Occipital lobe (tissue), 1 donor: ENCODE measurements at regions not wholly inside any gene's neighbourhood (a gene's known extent, or its start where the extent isn't known, plus 50 kb on each side); places are given as distances from the start of the nearest gene placed in this dataset.
"Not testable (repeated sequence)": the region's sequence is repeated elsewhere in the genome, so short reads cannot be mapped to it uniquely, and the experiment has no call there.

Experiments used
- DNase-seq: peaks from one replicate; lab custom pipeline; 2025; lab: John Stamatoyannopoulos, UW

GRCh38 chr4:145298885-145299284 is 118.5 kb upstream of the OTUD4 start:
- DNase-seq: no peak

DNA sequence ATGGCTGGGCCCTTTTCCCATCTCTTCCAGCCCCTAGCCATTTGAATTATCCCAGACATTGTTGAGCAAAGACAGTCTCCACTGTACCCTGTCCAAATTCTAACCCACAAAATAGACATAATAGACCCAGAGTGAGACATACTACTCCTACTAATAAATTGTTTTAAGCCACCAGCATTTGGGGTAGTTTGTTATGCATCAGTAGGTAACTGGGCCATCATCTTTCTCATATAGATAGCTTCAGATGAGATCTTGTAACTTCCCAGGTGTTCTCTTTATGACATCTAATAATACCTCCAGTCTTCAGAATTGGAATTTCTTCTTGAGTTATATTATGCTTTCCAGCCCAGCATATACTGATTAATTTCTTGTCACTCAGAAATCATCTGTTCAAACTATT is 117.2 kb upstream of the OTUD4 start:
- DNase-seq: no peak

- no peak for DNase-seq
Measured at GRCh38 chr4:145295547-145295946, 115.2 kb upstream of the OTUD4 start.

DNA sequence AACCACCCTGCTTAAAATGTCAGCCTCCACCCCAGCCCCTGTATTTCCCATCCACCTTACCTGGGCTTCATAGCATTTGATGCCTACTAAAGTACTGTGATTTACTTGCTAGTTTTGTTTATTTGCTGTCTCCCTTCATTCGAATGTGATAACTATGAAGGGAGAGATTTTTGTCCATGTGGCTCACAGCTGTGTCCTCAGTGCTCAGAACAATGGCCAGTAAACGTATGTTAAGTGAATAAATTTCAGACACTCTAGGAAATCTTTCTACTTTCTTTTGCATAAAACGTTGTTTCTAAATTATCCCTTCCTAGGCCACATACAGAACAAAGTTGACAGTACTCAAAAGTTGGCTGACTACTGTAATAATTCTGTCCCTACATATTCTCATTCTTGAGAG is 114.7 kb upstream of the OTUD4 start:
- no peak for DNase-seq

- no peak for DNase-seq
Measured at GRCh38 chr4:145293658-145294057, 113.3 kb upstream of the OTUD4 start.

DNA sequence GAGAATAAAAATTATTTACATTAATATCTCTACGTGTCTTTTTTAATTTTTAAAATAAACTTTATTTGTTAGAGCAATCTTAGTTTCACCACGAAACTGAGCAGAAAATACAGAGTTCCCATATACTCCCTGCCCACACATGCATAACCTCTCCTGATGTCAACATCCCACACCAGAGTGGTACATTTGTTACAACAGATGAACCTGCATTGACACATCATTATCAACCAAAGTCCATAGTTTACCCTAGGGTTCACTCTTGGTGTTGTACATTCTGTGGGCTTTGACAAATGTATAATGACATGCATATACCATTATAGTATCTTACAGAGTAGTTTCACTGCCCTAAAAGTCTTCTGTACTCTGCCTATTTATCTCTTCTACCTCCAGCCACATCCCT is 110.6 kb upstream of the OTUD4 start:
- no peak for DNase-seq

DNA sequence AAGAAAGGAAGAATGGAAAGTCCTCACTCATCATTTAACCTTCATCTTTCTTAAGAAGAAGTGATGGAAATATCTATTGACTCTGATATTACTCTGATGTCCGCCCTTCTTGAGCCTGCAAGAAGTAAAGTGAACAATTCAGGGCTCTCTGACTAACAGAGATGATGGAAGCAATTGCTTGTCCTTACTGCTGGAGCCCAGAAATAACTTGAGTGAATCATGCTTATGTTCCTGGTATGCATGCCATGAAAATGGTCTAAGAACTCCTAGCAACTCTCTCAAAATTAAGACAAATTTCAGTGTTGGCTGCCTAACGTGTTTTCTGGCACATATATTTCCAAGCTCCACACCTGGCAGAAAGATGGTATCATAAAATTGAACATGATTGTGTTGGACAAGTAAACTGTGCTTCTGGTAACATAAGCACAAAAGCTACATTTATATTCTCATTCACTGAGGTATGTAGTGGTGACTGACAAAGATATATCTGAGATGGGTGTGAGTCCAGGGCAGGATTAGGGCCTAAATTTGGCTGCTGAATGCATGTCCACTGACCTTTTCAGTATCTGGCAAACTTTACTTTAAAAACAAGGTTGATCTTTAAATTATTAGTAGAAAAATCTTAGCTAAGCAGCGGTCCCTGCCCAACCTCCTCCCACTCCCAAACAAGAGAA is 109.2 kb upstream of the OTUD4 start:
- DNase-seq: no peak

DNA sequence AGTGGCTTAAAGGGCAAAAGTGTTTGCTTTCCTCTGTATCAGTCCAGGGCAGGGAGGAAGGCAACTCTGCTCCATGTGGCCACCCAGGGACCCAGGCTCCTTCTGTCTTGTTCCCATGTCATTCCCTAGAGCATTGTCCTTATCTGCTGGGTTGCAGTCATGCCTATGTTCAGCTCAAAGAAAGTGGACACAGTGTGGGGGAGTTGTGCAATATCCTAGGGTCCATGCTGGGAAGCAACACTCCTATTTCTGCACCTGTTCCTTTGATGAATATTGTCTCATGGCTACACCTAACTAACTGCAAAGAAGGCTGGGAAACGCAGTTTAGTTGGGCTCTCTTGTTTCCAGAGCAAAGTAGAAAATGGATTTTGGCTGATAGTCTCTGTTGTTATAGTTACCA is 107.0 kb upstream of the OTUD4 start:
- no peak for DNase-seq

- DNase-seq: no peak
Measured at GRCh38 chr4:145285928-145286327, 105.5 kb upstream of the OTUD4 start.

- no peak for DNase-seq
Measured at GRCh38 chr4:145283909-145284308, 103.5 kb upstream of the OTUD4 start.

DNA sequence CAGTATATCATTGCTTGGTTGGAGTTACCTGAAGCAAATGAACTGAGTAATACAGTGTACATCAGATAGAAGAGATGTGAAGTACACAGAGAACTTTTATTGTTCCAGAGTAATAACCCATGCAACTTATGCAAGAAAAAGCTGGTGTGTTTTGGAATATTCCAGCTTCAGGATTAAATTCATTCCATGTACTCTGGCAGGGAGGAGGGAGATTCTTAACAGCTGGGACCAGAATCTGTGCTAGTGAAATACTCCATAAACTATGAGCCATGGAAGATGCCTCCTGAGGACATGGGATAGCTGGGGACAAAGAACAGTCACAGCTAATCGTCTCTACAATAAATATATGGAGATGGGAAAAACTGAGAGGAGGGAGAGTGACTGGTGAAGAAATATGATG is 101.6 kb upstream of the OTUD4 start:
- DNase-seq: no peak

- DNase-seq: no peak
Measured at GRCh38 chr4:145281224-145281623, 100.8 kb upstream of the OTUD4 start.

- no peak for DNase-seq
Measured at GRCh38 chr4:145280541-145280940, 100.2 kb upstream of the OTUD4 start.

DNA sequence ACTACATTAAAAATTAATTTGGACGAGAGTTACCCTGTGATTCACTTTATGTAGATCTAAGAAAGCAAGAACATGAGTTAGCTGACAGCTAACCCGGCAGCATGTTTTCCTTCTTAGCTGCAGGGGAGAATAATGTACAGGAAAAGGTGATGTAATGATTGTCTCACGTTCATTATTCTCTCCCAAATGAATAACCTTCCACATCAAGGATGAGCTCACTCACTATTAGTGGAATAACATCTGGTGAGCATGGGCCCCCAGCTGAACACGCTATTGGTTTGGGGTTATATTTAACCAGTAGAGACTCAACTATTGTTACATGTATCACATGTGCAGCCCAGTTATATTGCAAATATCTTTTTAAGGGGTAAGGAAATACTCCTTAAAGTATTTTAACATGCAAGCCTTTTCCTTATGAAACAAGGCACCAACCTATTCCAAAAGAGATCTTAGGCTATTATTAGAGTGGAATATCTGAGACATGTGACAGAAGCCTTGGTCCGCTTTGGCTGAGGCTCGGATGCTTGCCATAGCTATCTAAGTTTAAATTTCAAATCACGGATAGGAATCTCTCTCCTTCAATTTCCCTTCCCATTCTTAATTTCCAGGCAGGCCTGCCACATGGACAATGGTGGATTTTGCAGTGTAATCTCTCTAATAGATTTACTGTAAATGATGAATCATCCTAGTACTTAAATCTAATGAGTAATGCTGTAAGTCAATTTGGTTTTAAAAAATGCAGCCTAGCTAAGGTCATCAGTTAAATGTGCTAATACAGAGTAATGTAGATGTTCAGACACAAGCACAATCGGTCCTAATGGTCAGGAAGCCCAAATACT is 99.0 kb upstream of the OTUD4 start:
- no peak for DNase-seq

DNA sequence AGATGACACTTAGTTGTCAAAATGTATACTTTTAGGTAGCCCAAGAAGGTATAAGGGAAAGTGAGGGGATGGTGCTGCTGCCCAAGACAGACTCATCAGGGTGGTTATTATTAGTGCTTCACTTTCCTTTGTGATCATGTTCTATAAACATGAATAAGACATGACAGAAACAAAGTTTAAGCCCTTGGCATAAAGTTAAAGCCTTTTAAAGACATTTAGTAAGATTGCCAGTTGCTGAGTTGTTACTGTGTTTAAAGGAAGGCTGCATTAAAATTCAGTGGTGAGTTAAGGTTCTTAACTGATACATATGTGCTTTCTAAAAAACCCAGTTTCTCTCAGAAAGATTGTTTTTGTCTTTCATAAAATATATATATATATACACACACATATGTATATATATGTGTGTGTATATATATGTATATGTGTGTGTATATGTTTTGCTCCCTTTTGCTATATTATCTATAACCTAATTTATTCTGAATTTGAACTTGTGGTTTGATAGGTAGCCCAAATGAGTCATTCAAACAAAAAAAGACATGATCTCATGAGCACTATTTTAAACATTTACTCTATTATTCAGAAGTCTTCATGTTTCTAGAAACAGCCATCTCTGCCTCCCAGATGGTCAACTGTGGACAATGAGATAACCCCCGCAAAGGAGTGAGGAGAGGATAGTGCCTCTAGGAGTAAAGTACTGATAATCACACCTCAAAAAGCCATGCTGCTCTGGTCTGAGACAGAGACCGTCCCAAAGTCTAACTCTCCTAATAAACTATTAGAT is 98.1 kb upstream of the OTUD4 start:
- no peak for DNase-seq

- DNase-seq: no peak
Measured at GRCh38 chr4:145277011-145277410, 96.6 kb upstream of the OTUD4 start.

DNA sequence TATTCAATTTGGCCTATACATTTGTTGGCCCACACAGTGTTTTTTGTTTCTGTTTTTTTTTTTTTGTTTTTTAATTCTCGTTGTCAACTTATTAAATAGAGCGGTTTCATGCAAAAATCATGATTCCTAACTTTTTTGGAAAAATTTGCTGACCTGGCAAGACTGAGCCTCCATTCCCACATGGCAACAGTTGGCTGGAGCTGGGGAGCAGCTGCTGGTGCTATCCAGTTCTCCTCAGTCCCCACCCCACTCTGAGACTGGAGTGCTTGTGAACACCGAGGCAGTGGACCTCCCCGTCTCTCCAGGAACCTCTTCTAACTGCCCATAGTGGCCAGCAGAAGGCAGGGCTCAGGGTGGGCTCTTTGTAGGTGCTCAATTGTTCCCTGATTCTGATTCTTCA is 95.7 kb upstream of the OTUD4 start:
- DNase-seq: no peak

- no peak for DNase-seq
Measured at GRCh38 chr4:145271194-145271593, 90.8 kb upstream of the OTUD4 start.

DNA sequence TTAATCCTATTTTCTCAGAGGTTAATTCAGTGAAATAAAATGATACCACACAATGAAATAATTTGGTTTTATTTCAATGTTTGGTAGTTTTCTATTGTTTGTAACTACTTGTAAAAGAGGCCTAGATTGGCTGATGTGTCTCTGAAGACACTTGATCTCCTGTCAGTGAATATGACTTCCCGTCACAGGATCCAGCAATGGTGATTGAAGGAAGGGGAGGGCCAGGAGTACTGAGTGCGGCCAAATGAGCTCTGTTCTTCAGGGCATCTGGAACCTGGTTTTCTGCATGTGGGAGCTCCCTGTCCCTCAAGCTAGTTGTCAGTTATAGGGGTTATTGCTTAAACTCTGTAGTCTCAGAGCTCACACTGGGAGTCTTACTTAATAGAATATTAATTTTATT is 86.5 kb upstream of the OTUD4 start:
- no peak for DNase-seq

GRCh38 chr4:145260091-145260490 is 79.7 kb upstream of the OTUD4 start:
- no peak for DNase-seq

DNA sequence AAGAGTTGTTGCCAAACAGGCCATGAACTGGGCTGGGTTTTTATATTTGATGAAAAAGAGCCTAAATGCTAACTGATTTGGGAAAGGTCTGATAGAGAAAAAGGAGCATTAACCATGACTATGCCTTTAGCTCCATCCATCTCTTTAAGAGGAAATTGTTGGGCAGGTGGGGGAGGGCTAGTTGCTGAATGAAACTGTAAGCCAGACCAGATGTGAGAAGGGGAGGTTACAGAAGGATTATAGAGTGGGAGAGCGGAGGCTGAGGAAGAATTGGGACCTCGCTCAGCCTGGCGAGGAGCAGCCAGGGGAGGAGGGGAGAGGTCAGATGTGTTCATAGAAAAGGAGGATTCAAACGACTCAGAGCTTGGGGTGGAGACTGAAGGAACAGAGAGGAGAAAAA is 74.9 kb upstream of the OTUD4 start:
- DNase-seq: not testable (repeated sequence)

DNA sequence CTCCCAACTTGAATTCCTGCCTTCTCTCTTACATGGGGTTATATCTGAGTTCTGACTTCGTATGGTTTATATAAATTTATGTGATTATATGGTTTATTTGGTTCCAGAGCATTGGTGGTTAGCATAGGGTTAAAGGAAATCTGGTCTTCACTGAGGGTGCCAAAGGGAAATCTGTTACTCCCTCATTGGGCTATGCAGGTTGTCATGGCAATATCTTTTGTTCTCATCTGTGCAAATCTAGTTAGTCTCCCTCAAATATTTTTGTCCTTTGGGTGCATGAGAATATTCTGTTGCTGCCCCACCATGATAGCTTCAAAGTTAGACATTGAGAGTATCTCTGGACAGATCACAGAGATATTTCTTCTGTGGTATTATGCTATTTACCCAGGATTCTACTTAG is 71.8 kb upstream of the OTUD4 start:
- no peak for DNase-seq
